ENCODE measurements at regions not wholly inside any gene's neighbourhood (a gene's known extent, or its start where the extent isn't known, plus 50 kb on each side); places are given as distances from the start of the nearest gene placed in this dataset.

DNA sequence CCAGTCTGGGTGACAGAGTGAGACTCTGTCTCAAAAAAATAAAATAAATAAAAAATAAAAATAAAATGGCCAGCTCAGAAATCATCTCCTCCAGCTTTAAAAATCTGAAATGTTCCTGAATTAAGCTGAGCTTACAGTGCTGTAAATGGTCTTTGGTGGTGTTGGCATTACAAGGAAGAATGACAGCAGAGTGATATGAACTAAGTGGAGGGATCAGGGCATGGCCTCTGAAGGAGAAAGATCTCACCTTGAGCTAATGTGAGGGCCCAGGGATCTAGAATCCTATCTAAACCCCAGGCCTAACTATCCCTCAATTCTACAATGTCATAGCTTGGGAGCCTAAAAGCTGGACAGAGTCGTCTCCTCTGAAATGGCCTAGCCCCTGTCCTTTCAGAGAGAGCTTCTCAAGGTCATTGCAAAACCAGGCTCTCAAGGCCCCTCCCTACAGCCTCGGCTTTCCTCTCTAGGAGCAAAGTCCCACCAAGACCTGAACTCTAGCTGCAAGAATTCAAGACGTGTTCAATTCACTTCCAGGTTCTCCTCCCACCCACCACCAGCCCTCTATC lies 345.4 kb downstream of the BUD13 start:
- H3K4me3 ChIP-seq (ENCODE audit: low read depth, low read length) = no peak overlapping the region
- no peak for TF ChIP-seq CTCF (IDR thresholded peaks at IDR 0.05; ENCODE audit: insufficient read depth, low read depth, low read length)
- DNase-seq (ENCODE audit: low read depth) = no peak

GRCh38 chr11:116426761-116427160 lies 346.0 kb downstream of the BUD13 start:
- no peak for DNase-seq (ENCODE audit: low read depth)
- TF ChIP-seq CTCF (IDR thresholded peaks at IDR 0.05; ENCODE audit: insufficient read depth, low read depth, low read length) = no peak
- no peak overlapping the region for H3K4me3 ChIP-seq (ENCODE audit: low read depth, low read length)

DNA sequence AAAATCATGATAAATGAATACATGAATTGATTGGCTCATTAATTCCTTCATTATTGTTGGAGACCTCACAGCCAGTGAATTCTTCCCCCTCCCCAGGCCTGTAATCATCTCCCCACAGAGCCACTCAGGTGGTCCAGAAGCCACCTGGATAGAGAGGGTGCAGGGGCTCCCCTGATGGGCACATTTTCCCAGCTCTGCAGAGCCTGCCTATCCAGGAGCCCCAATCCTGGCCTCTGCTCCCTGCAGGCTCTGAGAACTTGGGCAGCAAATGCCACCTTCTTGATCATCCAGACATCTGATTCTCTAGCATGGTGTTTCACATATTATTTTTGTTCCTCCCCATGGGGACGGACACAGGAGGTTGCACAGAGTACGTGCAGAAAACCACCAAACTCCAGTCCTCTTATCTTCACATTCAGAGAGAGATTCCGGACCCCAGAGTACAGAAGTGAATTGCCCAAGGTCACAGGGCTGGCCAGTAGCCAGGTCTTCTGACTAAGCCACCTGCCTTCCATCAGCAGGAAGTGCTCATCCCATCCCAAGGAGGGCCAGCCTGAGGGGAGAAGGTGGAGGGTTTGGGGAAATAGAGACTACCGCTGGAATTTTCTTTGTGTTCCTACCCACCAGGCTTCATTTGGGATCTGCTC lies 348.0 kb downstream of the BUD13 start:
- no peak for TF ChIP-seq CTCF (IDR thresholded peaks at IDR 0.05; ENCODE audit: insufficient read depth, low read depth, low read length)
- DNase-seq (ENCODE audit: low read depth) = no peak
- no peak overlapping the region for H3K4me3 ChIP-seq (ENCODE audit: low read depth, low read length)

DNA sequence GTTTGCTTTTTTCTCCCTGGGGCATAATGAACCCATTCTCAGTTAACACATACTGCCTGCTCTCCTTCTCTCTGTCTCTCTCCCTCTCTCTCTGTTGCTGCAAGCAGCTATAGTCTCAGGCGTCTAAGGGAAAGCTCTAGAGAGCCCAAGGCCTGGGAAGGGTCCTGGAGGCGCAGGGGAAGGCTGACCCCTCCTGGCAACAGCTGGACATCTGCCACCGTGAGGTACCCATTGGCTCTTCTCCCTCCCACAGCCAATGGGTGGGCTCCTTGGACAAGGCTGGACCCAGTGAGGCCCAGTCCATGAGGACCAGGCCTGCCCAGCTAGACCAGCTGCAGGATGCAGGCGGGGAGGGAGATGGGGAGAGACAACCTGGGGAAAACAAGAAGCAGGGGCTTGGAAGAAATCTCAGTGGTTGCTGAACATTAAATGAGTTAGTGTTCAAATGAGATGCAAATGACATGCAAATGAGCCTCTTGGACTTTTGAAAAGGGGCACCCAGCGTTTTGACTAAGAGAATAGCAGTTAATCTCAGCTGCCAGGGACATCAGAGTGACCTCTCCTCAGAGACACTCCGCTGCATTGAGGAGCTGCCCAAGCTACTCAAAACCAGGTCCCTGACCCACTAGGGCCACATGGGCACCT lies 349.7 kb downstream of the BUD13 start:
- TF ChIP-seq CTCF (IDR thresholded peaks at IDR 0.05; ENCODE audit: insufficient read depth, low read depth, low read length) = no peak

GRCh38 chr11:116422556-116422955 lies 350.2 kb downstream of the BUD13 start:
- no peak overlapping the region for H3K4me3 ChIP-seq (ENCODE audit: low read depth, low read length)
- no peak for DNase-seq (ENCODE audit: low read depth)
- TF ChIP-seq CTCF (IDR thresholded peaks at IDR 0.05; ENCODE audit: insufficient read depth, low read depth, low read length) = no peak

More for the DNA sequence above, 349.7 kb downstream of the BUD13 start:
- DNase-seq (ENCODE audit: low read depth) = no peak
- H3K4me3 ChIP-seq (ENCODE audit: low read depth, low read length) = no peak overlapping the region

GRCh38 chr11:116421529-116422185 lies 351.1 kb downstream of the BUD13 start:
- DNase-seq (ENCODE audit: low read depth) = no peak
- no peak overlapping the region for H3K4me3 ChIP-seq (ENCODE audit: low read depth, low read length)
- no peak for TF ChIP-seq CTCF (IDR thresholded peaks at IDR 0.05; ENCODE audit: insufficient read depth, low read depth, low read length)
